Neural cell (in vitro differentiated cells): ENCODE measurements at regions not wholly inside any gene's neighbourhood (a gene's known extent, or its start where the extent isn't known, plus 50 kb on each side); places are given as distances from the start of the nearest gene placed in this dataset.

Experiments
- H2AFZ ChIP-seq: fragments of 200-600, 300-800 bp; sonication (generic), shearing (Covaris generic); 2 replicates; pipeline ENCODE4 v1.6.0; 2014; ENCODE audit warnings: low read depth, mild to moderate bottlenecking, antibody characterized with exemption, low read length, moderate library complexity
- H3F3A ChIP-seq: fragments of 200-600 bp; shearing (Covaris generic); 2 replicates; pipeline ENCODE4 v1.6.1; 2016; ENCODE audit warnings: mild to moderate bottlenecking, moderate library complexity, mixed read lengths, antibody characterized with exemption, low read length; ENCODE audit not compliant: insufficient read depth, poor library complexity, severe bottlenecking
- H3K27ac ChIP-seq: fragments of 200-600, 300-800 bp; sonication (generic), shearing (Covaris generic); 2 replicates; pipeline ENCODE4 v1.5.1; 2014; ENCODE audit warnings: mild to moderate bottlenecking, low read length, moderate library complexity
- H3K27me3 ChIP-seq: fragments of 300-800, 200-600 bp; sonication (generic), shearing (Covaris generic); 2 replicates; pipeline ENCODE4 v1.6.0; 2014; ENCODE audit warnings: mild to moderate bottlenecking, low read depth, low read length, moderate library complexity; ENCODE audit not compliant: insufficient read depth
- H3K36me3 ChIP-seq: fragments of 300-800, 200-600 bp; sonication (generic), shearing (Covaris generic); 2 replicates; pipeline ENCODE4 v1.5.1; 2014; ENCODE audit warnings: mild to moderate bottlenecking, antibody characterized with exemption, low read length, moderate library complexity; ENCODE audit not compliant: insufficient read depth
- H3K4me2 ChIP-seq: fragments of 300-800, 200-600 bp; sonication (generic), shearing (Covaris generic); 2 replicates; pipeline ENCODE4 v1.6.0; 2014; ENCODE audit warnings: mild to moderate bottlenecking, low read length
- H3K4me3 ChIP-seq: fragments of 300-800, 200-600 bp; sonication (generic), shearing (Covaris generic); 2 replicates; pipeline ENCODE4 v1.5.1; 2014; ENCODE audit warnings: mild to moderate bottlenecking, low read length, moderate library complexity
- H3K79me2 ChIP-seq: fragments of 200-600 bp; shearing (Covaris generic); replicated peaks from 2 replicates; pipeline ENCODE4 v1.6.0; 2014; ENCODE audit warnings: mild to moderate bottlenecking, low read length, moderate library complexity; ENCODE audit not compliant: insufficient read depth
- H3K9ac ChIP-seq: fragments of 300-800, 200-600 bp; sonication (generic), shearing (Covaris generic); 2 replicates; pipeline ENCODE4 v1.6.1; 2016; ENCODE audit warnings: mild to moderate bottlenecking, low read length, mixed read lengths
- H3K9me2 ChIP-seq: fragments of 200-600 bp; shearing (Covaris generic); 2 replicates; pipeline ENCODE4 v1.6.1; 2016; ENCODE audit warnings: mild to moderate bottlenecking, low read length, mixed read lengths; ENCODE audit not compliant: insufficient read depth
- H3K9me3 ChIP-seq: fragments of 200-600, 300-800 bp; sonication (generic), shearing (Covaris generic); 2 replicates; pipeline ENCODE4 v1.6.1; 2016; ENCODE audit warnings: mild to moderate bottlenecking, mixed run types, low read length, moderate library complexity, mixed read lengths
- H4K20me1 ChIP-seq: fragments of 200-600 bp; shearing (Covaris generic); 2 replicates; pipeline ENCODE4 v1.6.1; 2016; ENCODE audit warnings: mild to moderate bottlenecking, mixed run types; ENCODE audit not compliant: insufficient read depth
- CTCF ChIP-seq: fragments of 450-650 bp; IDR thresholded peaks from 2 replicates; pipeline ENCODE4 v1.5.1; 2014; ENCODE audit warnings: antibody characterized with exemption, mild to moderate bottlenecking, moderate library complexity; ENCODE audit not compliant: poor library complexity, severe bottlenecking
- EP300 ChIP-seq: fragments of 450-650 bp; conservative IDR thresholded peaks from 2 replicates; pipeline ENCODE4 v1.6.1; 2014; ENCODE audit warnings: antibody characterized with exemption, mild to moderate bottlenecking, moderate library complexity; ENCODE audit not compliant: poor library complexity, severe bottlenecking
- EZH2 ChIP-seq: fragments of 200-600, 300-800 bp; shearing (Covaris generic), sonication (generic); IDR thresholded peaks from 2 replicates; pipeline ENCODE4 v1.6.1; 2014; ENCODE audit warnings: antibody characterized with exemption, low read length, borderline replicate concordance, mild to moderate bottlenecking; ENCODE audit not compliant: insufficient read depth, poor library complexity, severe bottlenecking
- MXI1 ChIP-seq: fragments of 450-650 bp; conservative IDR thresholded peaks from 2 replicates; pipeline ENCODE4 v1.6.1; 2014; ENCODE audit warnings: antibody characterized with exemption, mild to moderate bottlenecking; ENCODE audit not compliant: poor library complexity, severe bottlenecking
- POLR2AphosphoS5 ChIP-seq: IDR thresholded peaks from 2 replicates; pipeline ENCODE4 v1.6.1; 2012
- RAD21 ChIP-seq: fragments of 450-650 bp; conservative IDR thresholded peaks from 2 replicates; pipeline ENCODE4 v1.6.1; 2014; ENCODE audit warnings: antibody characterized with exemption, mild to moderate bottlenecking, moderate library complexity
- REST ChIP-seq: IDR thresholded peaks from 2 replicates; pipeline ENCODE4 v1.6.1; 2012; ENCODE audit warnings: borderline replicate concordance
- SMC3 ChIP-seq: fragments of 450-650 bp; conservative IDR thresholded peaks from 2 replicates; pipeline ENCODE4 v1.6.1; 2014; ENCODE audit warnings: antibody characterized with exemption, mild to moderate bottlenecking, moderate library complexity; ENCODE audit not compliant: poor library complexity
- TAF1 ChIP-seq: IDR thresholded peaks from 2 replicates; pipeline ENCODE4 v1.6.1; 2012; ENCODE audit warnings: low read depth

DNA sequence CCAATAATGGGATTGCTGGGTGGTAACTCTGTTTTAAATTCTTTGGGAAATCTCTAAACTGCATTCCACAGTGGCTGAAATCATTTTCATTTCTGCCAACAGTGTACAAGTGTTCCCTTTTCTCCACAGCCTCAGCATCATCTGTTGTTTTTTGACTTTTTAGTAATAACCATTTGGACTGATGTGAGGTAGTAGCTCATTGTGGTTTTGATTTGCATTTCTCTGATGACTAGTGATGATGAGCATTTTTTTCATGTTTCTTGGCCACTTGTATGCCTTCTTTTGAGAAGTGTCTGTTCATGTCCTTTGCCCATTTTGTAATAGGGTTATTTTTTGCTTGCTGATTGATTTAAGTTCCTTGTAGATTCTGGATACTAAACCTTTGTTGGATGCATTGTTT, 131.9 kb upstream of the B3GALT2 start:
- Histone ChIP-seq H3K4me2 (no peak overlapping the region), H3K9me2 (no peaks in the 10 kb centered on the region), H3K79me2 (no peaks in the 10 kb centered on the region), H3K27me3 (no peaks in the 10 kb centered on the region), H3K27ac (no peak overlapping the region), H3K9ac (no peak overlapping the region), H4K20me1 (no peaks in the 10 kb centered on the region), H3K9me3 (peaks cover 4% of the 10 kb centered on the region), H3K4me3 (no peak overlapping the region), H3K36me3 (no peaks in the 10 kb centered on the region), H2AFZ (no peak overlapping the region), H3F3A (no peaks in the 10 kb centered on the region)
- TF ChIP-seq SMC3: no peak
- no peak for TF ChIP-seq CTCF
- no peak for TF ChIP-seq TAF1
- TF ChIP-seq EP300: no peak
- no peak for TF ChIP-seq REST
- no peak for TF ChIP-seq EZH2
- no peak for TF ChIP-seq RAD21

DNA sequence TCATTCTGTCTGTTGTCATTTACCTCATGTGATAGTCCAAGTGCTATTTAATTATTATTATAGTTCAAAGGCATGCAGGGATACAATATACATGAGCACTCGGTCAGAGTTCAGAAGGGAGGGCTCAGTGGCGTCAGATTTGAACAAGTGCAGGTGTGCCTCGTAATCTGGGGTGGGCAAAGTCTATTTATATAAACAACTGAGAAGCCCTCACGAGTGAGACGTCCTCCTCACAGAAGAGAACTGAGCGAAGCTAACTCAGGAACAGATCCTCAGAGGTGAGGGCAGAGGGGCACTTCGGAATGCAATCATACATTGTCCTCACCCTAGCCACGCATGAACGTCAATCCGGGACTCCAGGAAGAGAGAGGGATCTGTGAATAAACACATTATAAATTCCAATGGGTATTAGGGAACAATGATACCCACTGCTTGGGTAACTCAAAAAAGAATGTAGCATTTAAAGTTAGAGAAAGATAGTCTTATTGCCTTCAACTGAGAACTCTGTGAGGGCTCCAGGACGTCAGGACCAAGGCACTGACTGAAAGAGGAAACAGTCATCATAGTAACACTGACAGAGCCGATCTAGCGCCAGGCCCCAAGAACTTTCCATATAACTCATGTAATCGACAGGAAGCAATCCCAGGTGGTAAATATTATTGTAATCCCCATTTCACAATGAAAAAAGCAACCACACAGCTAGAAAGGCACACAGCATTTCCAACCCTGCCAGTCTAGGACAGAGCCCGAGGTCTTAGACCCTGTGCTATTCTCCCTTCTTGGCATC, 127.1 kb upstream of the B3GALT2 start:
- Histone ChIP-seq H3K27me3 (no peaks in the 10 kb centered on the region), H2AFZ (no peak overlapping the region), H3K4me2 (no peak overlapping the region), H3K9me3 (peaks cover 4% of the 10 kb centered on the region), H3F3A (no peaks in the 10 kb centered on the region), H3K9ac (no peak overlapping the region), H3K4me3 (no peak overlapping the region), H4K20me1 (no peaks in the 10 kb centered on the region), H3K27ac (no peak overlapping the region), H3K36me3 (no peaks in the 10 kb centered on the region), H3K79me2 (no peaks in the 10 kb centered on the region), H3K9me2 (no peaks in the 10 kb centered on the region)
- TF ChIP-seq EZH2: no peak
- TF ChIP-seq TAF1: no peak
- no peak for TF ChIP-seq RAD21
- TF ChIP-seq REST: no peak
- no peak for TF ChIP-seq POLR2AphosphoS5
- no peak for TF ChIP-seq CTCF
- no peak for TF ChIP-seq EP300
- no peak for TF ChIP-seq MXI1
- no peak for TF ChIP-seq SMC3
